ENCODE measurements at regions not wholly inside any gene's neighbourhood (a gene's known extent, or its start where the extent isn't known, plus 50 kb on each side); places are given as distances from the start of the nearest gene placed in this dataset.

GRCh38 chr6:165883851-165884640 lies 221.0 kb upstream of the PDE10A start:
- H3K27ac ChIP-seq (replicated peaks), result no peak overlapping the region
- no peak overlapping the region for H3K4me3 ChIP-seq (replicated peaks; ENCODE audit: insufficient read depth, low read length)
- H3K27me3 ChIP-seq (ENCODE audit: insufficient read depth, poor library complexity, severe bottlenecking), result no peaks in the 10 kb centered on the region
- no peak for DNase-seq (ENCODE audit: low read depth in 1 of 2, low spot score in 1 of 2)
- TF ChIP-seq CTCF (IDR thresholded peaks at IDR 0.05; ENCODE audit: insufficient read depth, low read length) (no peak), REST (IDR thresholded peaks at IDR 0.05; ENCODE audit: insufficient replicate concordance, low read depth) (no peak), POLR2AphosphoS5 (IDR thresholded peaks at IDR 0.05; ENCODE audit: low read depth) (no peak), SPI1 (IDR thresholded peaks at IDR 0.05; ENCODE audit: borderline replicate concordance, low read depth) (no peak), GABPA (IDR thresholded peaks at IDR 0.05; ENCODE audit: low read depth) (no peak)

GRCh38 chr6:165881806-165882205 lies 218.8 kb upstream of the PDE10A start:
- no peaks in the 10 kb centered on the region for H3K27me3 ChIP-seq (ENCODE audit: insufficient read depth, poor library complexity, severe bottlenecking)
- no peak for DNase-seq (ENCODE audit: low read depth in 1 of 2, low spot score in 1 of 2)
- TF ChIP-seq REST (IDR thresholded peaks at IDR 0.05; ENCODE audit: insufficient replicate concordance, low read depth) (no peak), GABPA (IDR thresholded peaks at IDR 0.05; ENCODE audit: low read depth) (no peak), SPI1 (IDR thresholded peaks at IDR 0.05; ENCODE audit: borderline replicate concordance, low read depth) (no peak), POLR2AphosphoS5 (IDR thresholded peaks at IDR 0.05; ENCODE audit: low read depth) (no peak), CTCF (IDR thresholded peaks at IDR 0.05; ENCODE audit: insufficient read depth, low read length) (no peak)
- no peak overlapping the region for H3K4me3 ChIP-seq (replicated peaks; ENCODE audit: insufficient read depth, low read length)
- no peak overlapping the region for H3K27ac ChIP-seq (replicated peaks)

- TF ChIP-seq CTCF (IDR thresholded peaks at IDR 0.05; ENCODE audit: insufficient read depth, low read length) (no peak), SPI1 (IDR thresholded peaks at IDR 0.05; ENCODE audit: borderline replicate concordance, low read depth) (no peak), GABPA (IDR thresholded peaks at IDR 0.05; ENCODE audit: low read depth) (no peak), REST (IDR thresholded peaks at IDR 0.05; ENCODE audit: insufficient replicate concordance, low read depth) (no peak), POLR2AphosphoS5 (IDR thresholded peaks at IDR 0.05; ENCODE audit: low read depth) (no peak)
- Histone ChIP-seq H3K4me3 (replicated peaks; ENCODE audit: insufficient read depth, low read length) (no peak overlapping the region), H3K27me3 (ENCODE audit: insufficient read depth, poor library complexity, severe bottlenecking) (no peaks in the 10 kb centered on the region)
These were observed 217.6 kb upstream of the PDE10A start for GRCh38 chr6:165880686-165881085.

More at GRCh38 chr6:165880686-165881085, 217.6 kb upstream of the PDE10A start:
- no peak overlapping the region for H3K27ac ChIP-seq (replicated peaks)
- DNase-seq (ENCODE audit: low read depth in 1 of 2, low spot score in 1 of 2), result no peak

Measured in HL-60 (cell line).